H9 (cell line): ENCODE measurements at regions not wholly inside any gene's neighbourhood (a gene's known extent, or its start where the extent isn't known, plus 50 kb on each side); places are given as distances from the start of the nearest gene placed in this dataset.

Experiments
- DNase-seq: peaks from one replicate; pipeline ENCODE4 v3.0.0-alpha.2; 2017
- H2AFZ ChIP-seq: one replicate; pipeline ENCODE4 v1.6.1; 2013; ENCODE audit warnings: mild to moderate bottlenecking, low read length, control low read depth, moderate library complexity
- H2AK5ac ChIP-seq: 2 replicates; pipeline ENCODE4 v1.6.1; 2013; ENCODE audit warnings: low read length, control low read depth, mixed read lengths; ENCODE audit not compliant: insufficient read length
- H2BK120ac ChIP-seq: one replicate; pipeline ENCODE4 v1.6.1; 2013; ENCODE audit warnings: low read depth, mild to moderate bottlenecking, low read length, control low read depth, inconsistent platforms; ENCODE audit not compliant: poor library complexity, severe bottlenecking
- H2BK12ac ChIP-seq: 2 replicates; pipeline ENCODE4 v1.6.1; 2013; ENCODE audit warnings: low read length, control low read depth, mixed read lengths, low read depth; ENCODE audit not compliant: insufficient read length
- H2BK15ac ChIP-seq: 2 replicates; pipeline ENCODE4 v1.6.1; 2013; ENCODE audit warnings: low read depth, low read length, control low read depth
- H2BK20ac ChIP-seq: one replicate; pipeline ENCODE4 v1.6.1; 2013; ENCODE audit warnings: low read depth, mild to moderate bottlenecking, low read length, control low read depth, inconsistent platforms; ENCODE audit not compliant: poor library complexity, severe bottlenecking
- H2BK5ac ChIP-seq: 2 replicates; pipeline ENCODE4 v1.6.1; 2013; ENCODE audit warnings: low read length, control low read depth, mixed read lengths; ENCODE audit not compliant: insufficient read length
- H3K14ac ChIP-seq: 2 replicates; pipeline ENCODE4 v1.6.1; 2013; ENCODE audit warnings: low read length, control low read depth; ENCODE audit not compliant: insufficient read depth
- H3K18ac ChIP-seq: 2 replicates; pipeline ENCODE4 v1.6.1; 2013; ENCODE audit warnings: low read depth, mild to moderate bottlenecking, mixed read lengths, low read length, control low read depth; ENCODE audit not compliant: insufficient read length
- H3K23ac ChIP-seq: 2 replicates; pipeline ENCODE4 v1.6.1; 2013; ENCODE audit warnings: low read length, control low read depth, mixed read lengths, low read depth; ENCODE audit not compliant: insufficient read length
- H3K23me2 ChIP-seq: 2 replicates; pipeline ENCODE4 v1.6.1; 2013; ENCODE audit warnings: low read depth, mild to moderate bottlenecking, mixed read lengths, low read length, control low read depth; ENCODE audit not compliant: insufficient read length, poor library complexity, severe bottlenecking
- H3K27ac ChIP-seq: 2 replicates; pipeline ENCODE4 v1.5.1; 2013; ENCODE audit warnings: low read length, control low read depth, mixed read lengths, low read depth; ENCODE audit not compliant: insufficient read length
- H3K27me3 ChIP-seq: 2 replicates; pipeline ENCODE4 v1.6.1; 2013; ENCODE audit warnings: low read length, control low read depth, inconsistent platforms; ENCODE audit not compliant: insufficient read depth
- H3K4ac ChIP-seq: 2 replicates; pipeline ENCODE4 v1.6.1; 2013; ENCODE audit warnings: low read depth, mild to moderate bottlenecking, control low read depth, inconsistent platforms, low read length, moderate library complexity
- H3K4me1 ChIP-seq: 2 replicates; pipeline ENCODE4 v1.6.1; 2013; ENCODE audit warnings: low read length, control low read depth, inconsistent platforms; ENCODE audit not compliant: insufficient read depth
- H3K4me2 ChIP-seq: 2 replicates; pipeline ENCODE4 v1.6.1; 2013; ENCODE audit warnings: low read length, control low read depth, mixed read lengths; ENCODE audit not compliant: insufficient read length, insufficient read depth
- H3K56ac ChIP-seq: 2 replicates; pipeline ENCODE4 v1.6.1; 2013; ENCODE audit warnings: low read depth, mild to moderate bottlenecking, mixed read lengths, low read length, control low read depth; ENCODE audit not compliant: insufficient read length
- H3K79me1 ChIP-seq: 2 replicates; pipeline ENCODE4 v1.6.1; 2013; ENCODE audit warnings: low read depth, mild to moderate bottlenecking, moderate library complexity, low read length, control low read depth, inconsistent platforms; ENCODE audit not compliant: insufficient read depth, poor library complexity, severe bottlenecking
- H3K79me2 ChIP-seq: 2 replicates; pipeline ENCODE4 v1.6.1; 2013; ENCODE audit warnings: low read length, control low read depth, inconsistent platforms; ENCODE audit not compliant: insufficient read depth
- H3K9ac ChIP-seq: 2 replicates; pipeline ENCODE4 v1.6.1; 2013; ENCODE audit warnings: low read length, control low read depth, mixed read lengths; ENCODE audit not compliant: insufficient read length; ENCODE audit errors: extremely low read depth
- H3K9me3 ChIP-seq: one replicate; pipeline ENCODE4 v1.6.1; 2013; ENCODE audit warnings: low read depth, low read length, inconsistent platforms; ENCODE audit not compliant: control insufficient read depth
- H3T11ph ChIP-seq: one replicate; pipeline ENCODE4 v1.6.1; 2013; ENCODE audit warnings: mild to moderate bottlenecking, low read length, control low read depth, inconsistent platforms
- H4K20me1 ChIP-seq: one replicate; pipeline ENCODE4 v1.6.1; 2013; ENCODE audit not compliant: control insufficient read depth, insufficient read length, insufficient read depth
- H4K5ac ChIP-seq: 2 replicates; pipeline ENCODE4 v1.6.1; 2013; ENCODE audit warnings: low read depth, mild to moderate bottlenecking, mixed read lengths, low read length, control low read depth; ENCODE audit not compliant: insufficient read length
- H4K8ac ChIP-seq: replicated peaks from 2 replicates; pipeline ENCODE4 v1.6.1; 2013; ENCODE audit warnings: low read length, control low read depth, mixed read lengths, low read depth; ENCODE audit not compliant: insufficient read length
- H4K91ac ChIP-seq: 2 replicates; pipeline ENCODE4 v1.6.1; 2013; ENCODE audit warnings: low read depth, mild to moderate bottlenecking, moderate library complexity, mixed read lengths, low read length, control low read depth; ENCODE audit not compliant: insufficient read length
- H3K27ac Mint-ChIP-seq, 3 experiments: 2 replicates in 2 of 3; 3 replicates in 1 of 3; pipeline ENCODE4 v1.8.0; 2020 to 2021; ENCODE audit warnings: mixed read lengths in 3 of 3, mild to moderate bottlenecking in 1 of 3, moderate library complexity in 1 of 3
- H3K27me3 Mint-ChIP-seq: 2 replicates; pipeline ENCODE4 v1.8.0; 2021; ENCODE audit warnings: low read depth, mild to moderate bottlenecking, moderate library complexity, mixed read lengths
- H3K36me3 Mint-ChIP-seq, 3 experiments: 2 replicates in 2 of 3; 3 replicates in 1 of 3; pipeline ENCODE4 v1.8.0; 2020 to 2021; ENCODE audit warnings: low read depth in 3 of 3, mixed read lengths in 3 of 3; ENCODE audit not compliant: insufficient read depth in 1 of 3
- H3K4me1 Mint-ChIP-seq, 2 experiments: 2 replicates each; pipeline ENCODE4 v1.8.0; 2020; ENCODE audit warnings: mixed read lengths in 2 of 2
- H3K4me3 Mint-ChIP-seq, 2 experiments: 2 replicates in 1 of 2; 3 replicates in 1 of 2; pipeline ENCODE4 v1.8.0; 2020 to 2021; ENCODE audit warnings: mild to moderate bottlenecking in 2 of 2, mixed read lengths in 2 of 2, moderate library complexity in 1 of 2
- H3K9me3 Mint-ChIP-seq, 2 experiments: 2 replicates in 1 of 2; 3 replicates in 1 of 2; pipeline ENCODE4 v1.8.0; 2020; ENCODE audit warnings: mild to moderate bottlenecking in 2 of 2, mixed read lengths in 2 of 2, moderate library complexity in 1 of 2
- WGBS: extraction: QIAGEN DNeasy Blood & Tissue Kit; methylation state at CpG from one replicate; pipeline ENCODE4 v1.1.7; 2013; ENCODE audit warnings: missing lambda C conversion rate, low lambda C conversion rate, mixed read lengths; ENCODE audit not compliant: insufficient read length; ENCODE audit errors: extremely low coverage; 5-methylcytosine and 5-hydroxymethylcytosine counted together
- TF ChIP-seq, protein P1 (sequence below): fragments of 200-600 bp; sonication (generic); conservative IDR thresholded peaks from 3 replicates; pipeline ENCODE4 v1.8.0; 2021; ENCODE audit warnings: antibody characterized with exemption, mild to moderate bottlenecking

DNA sequence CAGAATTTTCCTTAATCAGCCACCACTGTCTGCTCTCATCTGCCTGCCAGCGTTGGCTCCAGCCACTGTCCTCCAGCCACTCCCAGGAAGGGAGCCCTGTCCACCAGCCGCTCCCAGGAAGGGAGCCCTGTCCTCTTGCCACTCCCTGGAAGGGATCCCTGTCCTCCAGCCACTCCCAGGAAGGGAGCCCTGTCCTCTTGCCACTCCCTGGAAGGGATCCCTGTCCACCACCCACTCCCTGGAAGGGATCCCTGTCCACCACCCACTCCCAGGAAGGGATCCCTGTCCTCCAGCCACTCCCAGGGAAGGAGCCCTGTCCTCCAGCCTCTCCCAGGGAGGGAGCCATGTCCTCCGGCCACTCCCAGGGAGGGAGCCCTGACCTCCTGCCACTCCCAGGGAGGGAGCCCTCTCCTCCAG lies 726.5 kb downstream of the PTPRU start:
- no peak overlapping the region for H3K9ac ChIP-seq
- peaks cover 2% of the 10 kb centered on the region; the same call in 1 of the 2 replicates for H3K27me3 ChIP-seq
- H2BK20ac ChIP-seq: no peak overlapping the region
- no peak overlapping the region for H3K4me2 ChIP-seq
- H3K79me1 ChIP-seq: no peaks in the 10 kb centered on the region
- no peaks in the 10 kb centered on the region for H3K79me2 ChIP-seq
- no peak overlapping the region for H3K56ac ChIP-seq
- Mint-ChIP-seq H3K4me1 (peaks cover 22 to 23% of the 10 kb centered on the region in 2 experiments), H3K27me3 (peaks cover 10% of the 10 kb centered on the region), H3K36me3 (no peaks in the 10 kb centered on the region), H3K27ac (no peak overlapping the region), H3K4me3 (no peak overlapping the region), H3K9me3 (no peaks in the 10 kb centered on the region; a peak in 1 of 5 replicates)
- no peak overlapping the region for H3K18ac ChIP-seq
- no peak overlapping the region for H3K27ac ChIP-seq
- H4K91ac ChIP-seq: no peak overlapping the region
- no peak overlapping the region for H2BK120ac ChIP-seq
- no peak overlapping the region for H4K5ac ChIP-seq
- H2BK15ac ChIP-seq: no peak overlapping the region
- no peak overlapping the region for H4K8ac ChIP-seq
- DNase-seq: peak; percentile 68
- no peak overlapping the region for H3K23ac ChIP-seq
- H3K4me1 ChIP-seq: no peaks in the 10 kb centered on the region
- H3K4ac ChIP-seq: no peak overlapping the region
- H3K9me3 ChIP-seq: no peaks in the 10 kb centered on the region
- H3T11ph ChIP-seq: no peak overlapping the region
- H4K20me1 ChIP-seq: no peaks in the 10 kb centered on the region
- H3K14ac ChIP-seq: no peak overlapping the region
- no peak overlapping the region for H2BK12ac ChIP-seq
- no peaks in the 10 kb centered on the region for H3K23me2 ChIP-seq
- no CpG with 5 or more reads among the region's 3 CpGs for WGBS
- TF ChIP-seq, protein P1, sequence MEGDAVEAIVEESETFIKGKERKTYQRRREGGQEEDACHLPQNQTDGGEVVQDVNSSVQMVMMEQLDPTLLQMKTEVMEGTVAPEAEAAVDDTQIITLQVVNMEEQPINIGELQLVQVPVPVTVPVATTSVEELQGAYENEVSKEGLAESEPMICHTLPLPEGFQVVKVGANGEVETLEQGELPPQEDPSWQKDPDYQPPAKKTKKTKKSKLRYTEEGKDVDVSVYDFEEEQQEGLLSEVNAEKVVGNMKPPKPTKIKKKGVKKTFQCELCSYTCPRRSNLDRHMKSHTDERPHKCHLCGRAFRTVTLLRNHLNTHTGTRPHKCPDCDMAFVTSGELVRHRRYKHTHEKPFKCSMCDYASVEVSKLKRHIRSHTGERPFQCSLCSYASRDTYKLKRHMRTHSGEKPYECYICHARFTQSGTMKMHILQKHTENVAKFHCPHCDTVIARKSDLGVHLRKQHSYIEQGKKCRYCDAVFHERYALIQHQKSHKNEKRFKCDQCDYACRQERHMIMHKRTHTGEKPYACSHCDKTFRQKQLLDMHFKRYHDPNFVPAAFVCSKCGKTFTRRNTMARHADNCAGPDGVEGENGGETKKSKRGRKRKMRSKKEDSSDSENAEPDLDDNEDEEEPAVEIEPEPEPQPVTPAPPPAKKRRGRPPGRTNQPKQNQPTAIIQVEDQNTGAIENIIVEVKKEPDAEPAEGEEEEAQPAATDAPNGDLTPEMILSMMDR: no peak
- no peak overlapping the region for H2AK5ac ChIP-seq
- H2AFZ ChIP-seq: no peak overlapping the region
- no peak overlapping the region for H2BK5ac ChIP-seq
